GM12878 (cell line): ENCODE measurements at regions not wholly inside any gene's neighbourhood (a gene's known extent, or its start where the extent isn't known, plus 50 kb on each side); places are given as distances from the start of the nearest gene placed in this dataset.

Experiments
- BACH1 ChIP-seq: fragments of 450-650 bp; IDR thresholded peaks from 2 replicates; pipeline ENCODE4 v1.6.1; 2017; ENCODE audit warnings: mild to moderate bottlenecking, borderline replicate concordance
- CTCF ChIP-seq, 3 experiments: IDR thresholded peaks in 2 of 3; conservative IDR thresholded peaks in 1 of 3; 2 replicates each; pipeline ENCODE4 v1.5.1; 2011; ENCODE audit warnings: low read depth in 3 of 3, low read length in 3 of 3, mild to moderate bottlenecking in 3 of 3, control low read depth in 2 of 3, moderate library complexity in 2 of 3, inconsistent platforms in 1 of 3, mixed read lengths in 1 of 3; ENCODE audit not compliant: control insufficient read depth in 2 of 3, insufficient read depth in 1 of 3; ENCODE audit errors: extremely low read depth in 1 of 3
- FOS ChIP-seq: IDR thresholded peaks from 3 replicates; pipeline ENCODE4 v1.6.1; 2011; ENCODE audit warnings: borderline replicate concordance; ENCODE audit not compliant: insufficient read length; ENCODE audit errors: extremely low read depth
- MAX ChIP-seq: IDR thresholded peaks from 2 replicates; pipeline ENCODE4 v1.6.1; 2012; ENCODE audit warnings: low read depth, low read length, improper control_type of control experiment
- NFYB ChIP-seq: IDR thresholded peaks from 2 replicates; pipeline ENCODE4 v1.6.1; 2011; ENCODE audit warnings: low read depth, mild to moderate bottlenecking, low read length, improper control_type of control experiment, moderate library complexity; ENCODE audit not compliant: insufficient read depth
- NKRF ChIP-seq: fragments of 450-650 bp; conservative IDR thresholded peaks from 2 replicates; pipeline ENCODE4 v1.6.1; 2017; ENCODE audit warnings: mild to moderate bottlenecking, moderate library complexity
- POLR2A ChIP-seq: IDR thresholded peaks from 2 replicates; pipeline ENCODE4 v1.6.1; 2011; ENCODE audit warnings: low read depth, mild to moderate bottlenecking, low read length
- POLR2AphosphoS2 ChIP-seq: IDR thresholded peaks from 2 replicates; pipeline ENCODE4 v1.6.1; 2011; ENCODE audit warnings: low read depth, mild to moderate bottlenecking, low read length, improper control_type of control experiment, moderate library complexity
- POLR2AphosphoS5 ChIP-seq: IDR thresholded peaks from 2 replicates; pipeline ENCODE4 v1.6.1; 2011; ENCODE audit warnings: mild to moderate bottlenecking, low read length, inconsistent platforms
- SUZ12 ChIP-seq: fragments of 200-600 bp; sonication (generic); IDR thresholded peaks from one replicate; pipeline ENCODE4 v1.6.1; 2018; ENCODE audit warnings: antibody characterized with exemption, mild to moderate bottlenecking; ENCODE audit not compliant: unreplicated experiment
- WRNIP1 ChIP-seq: IDR thresholded peaks from 2 replicates; pipeline ENCODE4 v1.6.1; 2011; ENCODE audit warnings: low read depth, low read length, improper control_type of control experiment, borderline replicate concordance
- TF ChIP-seq, protein P1 (sequence below): fragments of 450-650 bp; formaldehyde crosslinking; IDR thresholded peaks from 2 replicates; pipeline ENCODE4 v1.4.0; 2020; ENCODE audit warnings: mild to moderate bottlenecking, moderate library complexity

DNA sequence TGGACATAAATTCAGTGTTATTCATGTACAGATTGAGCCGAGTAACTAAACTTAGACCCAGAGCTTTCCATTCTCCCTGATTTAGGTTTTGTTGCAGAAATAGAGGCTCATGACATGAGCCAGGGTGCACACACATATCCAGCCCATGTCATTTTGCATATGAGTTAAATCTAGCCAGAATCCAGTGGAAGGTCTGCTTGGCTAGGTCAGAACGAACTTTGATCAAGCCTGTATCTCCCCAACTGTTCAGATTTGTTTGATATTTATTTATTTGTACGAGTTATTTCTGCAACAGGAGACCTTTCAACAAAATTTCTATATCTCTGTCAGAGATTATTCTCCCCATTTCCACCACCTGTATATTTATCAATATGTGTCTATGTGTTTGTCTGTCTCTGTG is 247.5 kb upstream of the THBS1 start:
- TF ChIP-seq CTCF (IDR thresholded peaks at IDR 0.05 in 2 of 3, conservative IDR thresholded peaks at IDR 0.05 in 1 of 3; ENCODE audit: control insufficient read depth in 2 of 3, extremely low read depth in 1 of 3, insufficient read depth in 1 of 3, low read depth in 3 of 3, low read length in 3 of 3) = no peak
- no peak for TF ChIP-seq POLR2AphosphoS5
- TF ChIP-seq FOS = no peak
- TF ChIP-seq NKRF = no peak
- TF ChIP-seq POLR2A = no peak
- no peak for TF ChIP-seq SUZ12
- TF ChIP-seq NFYB = no peak
- TF ChIP-seq, protein P1, sequence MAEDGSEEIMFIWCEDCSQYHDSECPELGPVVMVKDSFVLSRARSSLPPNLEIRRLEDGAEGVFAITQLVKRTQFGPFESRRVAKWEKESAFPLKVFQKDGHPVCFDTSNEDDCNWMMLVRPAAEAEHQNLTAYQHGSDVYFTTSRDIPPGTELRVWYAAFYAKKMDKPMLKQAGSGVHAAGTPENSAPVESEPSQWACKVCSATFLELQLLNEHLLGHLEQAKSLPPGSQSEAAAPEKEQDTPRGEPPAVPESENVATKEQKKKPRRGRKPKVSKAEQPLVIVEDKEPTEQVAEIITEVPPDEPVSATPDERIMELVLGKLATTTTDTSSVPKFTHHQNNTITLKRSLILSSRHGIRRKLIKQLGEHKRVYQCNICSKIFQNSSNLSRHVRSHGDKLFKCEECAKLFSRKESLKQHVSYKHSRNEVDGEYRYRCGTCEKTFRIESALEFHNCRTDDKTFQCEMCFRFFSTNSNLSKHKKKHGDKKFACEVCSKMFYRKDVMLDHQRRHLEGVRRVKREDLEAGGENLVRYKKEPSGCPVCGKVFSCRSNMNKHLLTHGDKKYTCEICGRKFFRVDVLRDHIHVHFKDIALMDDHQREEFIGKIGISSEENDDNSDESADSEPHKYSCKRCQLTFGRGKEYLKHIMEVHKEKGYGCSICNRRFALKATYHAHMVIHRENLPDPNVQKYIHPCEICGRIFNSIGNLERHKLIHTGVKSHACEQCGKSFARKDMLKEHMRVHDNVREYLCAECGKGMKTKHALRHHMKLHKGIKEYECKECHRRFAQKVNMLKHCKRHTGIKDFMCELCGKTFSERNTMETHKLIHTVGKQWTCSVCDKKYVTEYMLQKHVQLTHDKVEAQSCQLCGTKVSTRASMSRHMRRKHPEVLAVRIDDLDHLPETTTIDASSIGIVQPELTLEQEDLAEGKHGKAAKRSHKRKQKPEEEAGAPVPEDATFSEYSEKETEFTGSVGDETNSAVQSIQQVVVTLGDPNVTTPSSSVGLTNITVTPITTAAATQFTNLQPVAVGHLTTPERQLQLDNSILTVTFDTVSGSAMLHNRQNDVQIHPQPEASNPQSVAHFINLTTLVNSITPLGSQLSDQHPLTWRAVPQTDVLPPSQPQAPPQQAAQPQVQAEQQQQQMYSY (CRISPR knock-in tag) = no peak
- TF ChIP-seq MAX = no peak
- TF ChIP-seq POLR2AphosphoS2 = no peak
- TF ChIP-seq BACH1 = no peak
- TF ChIP-seq WRNIP1 = no peak
